HG03196 (cell line): ENCODE measurements at regions not wholly inside any gene's neighbourhood (a gene's known extent, or its start where the extent isn't known, plus 50 kb on each side); places are given as distances from the start of the nearest gene placed in this dataset.
"Not testable (repeated sequence)": the region's sequence is repeated elsewhere in the genome, so short reads cannot be mapped to it uniquely, and the experiment has no call there.

ENCODE experiments used
- ATAC-seq: cut with Tn5 transposase; IDR thresholded peaks from one replicate; pipeline ENCODE4 v1.9.1; 2021; ENCODE audit not compliant: unreplicated experiment

DNA sequence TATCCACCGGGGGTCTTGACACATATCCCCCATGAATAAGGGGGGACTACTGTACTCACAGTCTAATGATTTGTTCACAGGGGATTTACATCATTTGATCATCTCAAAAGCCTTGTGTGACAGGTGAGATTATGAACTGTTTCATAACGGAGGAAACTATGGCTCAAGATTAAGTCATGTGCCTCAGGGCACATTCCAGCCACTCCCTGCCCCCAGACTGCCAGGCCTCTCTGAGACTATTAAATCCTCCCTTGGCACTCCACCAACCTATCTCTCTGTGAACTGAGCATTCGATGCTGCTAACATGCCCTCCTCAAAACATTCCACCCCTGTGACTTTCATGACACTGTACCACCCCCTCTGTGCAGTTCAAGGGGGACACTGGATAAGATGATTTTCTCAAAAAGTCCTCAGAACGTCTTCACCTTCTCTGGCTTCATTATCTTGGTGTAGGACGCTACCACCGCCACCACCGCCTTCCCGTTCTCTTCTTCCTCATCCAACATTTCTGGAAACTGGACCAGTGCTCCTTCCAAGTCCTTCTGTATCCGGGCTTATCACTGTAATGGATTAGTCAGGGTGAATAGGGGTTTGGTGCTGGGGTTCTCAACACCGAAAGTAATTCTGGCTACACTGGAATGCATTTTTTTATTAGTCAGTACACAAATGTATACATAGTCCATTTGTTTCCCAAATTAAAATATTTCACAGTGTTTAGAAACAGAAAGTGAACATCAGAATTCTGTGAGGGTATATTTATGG lies 169.6 kb downstream of the KCNS3 start:
- ATAC-seq = no peak

DNA sequence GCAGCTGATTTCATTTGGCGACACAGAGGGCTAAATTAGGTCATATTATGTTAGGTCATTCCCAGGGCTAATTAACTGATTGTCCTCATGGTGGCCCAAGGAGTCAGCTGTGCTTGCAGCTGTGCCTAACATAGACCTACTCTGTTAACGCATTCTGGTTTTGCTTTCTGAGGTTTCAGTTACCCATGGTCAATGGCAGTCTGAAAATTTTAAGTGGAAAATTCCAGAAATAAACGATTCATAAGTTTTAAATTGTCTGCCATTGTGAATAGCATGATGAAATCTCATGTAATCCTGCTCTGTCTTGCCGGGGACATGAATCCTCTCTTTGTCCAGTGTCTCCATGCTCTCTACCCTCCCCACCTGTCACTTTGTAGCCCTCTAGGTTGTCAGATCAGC lies 168.7 kb downstream of the KCNS3 start:
- ATAC-seq = no peak

- ATAC-seq = no peak
Observed at GRCh38 chr2:18046558-18047212, 168.2 kb downstream of the KCNS3 start.

- no peak for ATAC-seq
Observed at GRCh38 chr2:18046017-18046416, 167.6 kb downstream of the KCNS3 start.

DNA sequence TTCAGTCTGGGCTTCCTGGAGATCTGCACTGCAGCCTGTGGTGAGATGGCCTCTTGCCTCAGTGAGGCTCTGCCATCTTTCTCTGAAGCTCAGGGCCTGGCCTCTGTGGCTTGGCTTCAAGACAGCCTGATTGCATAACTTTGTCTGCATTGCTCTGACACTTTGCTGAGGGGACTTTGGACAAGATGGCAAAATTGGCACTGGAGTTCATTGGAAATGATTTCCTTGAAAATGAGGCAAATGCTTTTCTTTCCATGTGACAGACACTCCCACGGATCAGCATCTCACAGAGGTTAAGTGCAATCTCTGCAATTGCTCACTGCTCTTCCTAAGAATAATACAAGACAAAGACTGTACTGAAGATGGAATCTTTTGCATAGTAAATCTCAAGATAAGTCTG lies 166.8 kb downstream of the KCNS3 start:
- no peak for ATAC-seq

GRCh38 chr2:18017381-18017780 lies 138.9 kb downstream of the KCNS3 start:
- not testable (repeated sequence) for ATAC-seq

- ATAC-seq = no peak
Observed at GRCh38 chr2:18009891-18010290, 131.4 kb downstream of the KCNS3 start.

DNA sequence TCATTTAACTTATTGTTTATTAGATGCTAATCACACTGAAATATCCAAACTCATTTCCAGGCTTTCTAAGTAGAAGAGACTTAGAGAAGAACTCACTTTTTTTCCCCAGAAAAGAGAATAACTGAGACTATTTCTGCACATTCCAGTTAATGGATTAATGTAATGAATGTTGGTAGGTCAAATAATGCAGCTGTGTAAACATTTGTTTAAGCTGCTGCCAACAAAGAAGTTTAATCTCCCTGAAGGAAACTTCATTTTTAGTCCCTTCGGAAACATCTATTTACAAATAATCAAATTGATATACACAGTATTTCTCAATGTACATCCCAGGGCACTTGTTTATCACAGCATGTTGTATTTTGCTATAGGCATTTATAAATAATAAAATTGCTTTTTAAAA lies 126.9 kb downstream of the KCNS3 start:
- no peak for ATAC-seq

- no peak for ATAC-seq
Observed at GRCh38 chr2:18001671-18002070, 123.2 kb downstream of the KCNS3 start.

GRCh38 chr2:17996978-17997377 lies 118.5 kb downstream of the KCNS3 start:
- no peak for ATAC-seq

- no peak for ATAC-seq
Observed at GRCh38 chr2:17995593-17995992, 117.1 kb downstream of the KCNS3 start.
